Sciatic nerve (tissue), 2 donors: ENCODE measurements at regions not wholly inside any gene's neighbourhood (a gene's known extent, or its start where the extent isn't known, plus 50 kb on each side); places are given as distances from the start of the nearest gene placed in this dataset.
"Not testable (repeated sequence)": the region's sequence is repeated elsewhere in the genome, so short reads cannot be mapped to it uniquely, and the experiment has no call there.

ENCODE experiments used
- ATAC-seq: fragments of 200-7000 bp; cut with Tn5 transposase; one replicate; pipeline ENCODE4 v1.9.1; 2020; ENCODE audit warnings: mild to moderate bottlenecking, moderate library complexity
- DNase-seq: peaks from one replicate; pipeline ENCODE4 v3.0.0-alpha.2; 2020; ENCODE audit warnings: low spot score
- intact Hi-C: fragments of 100-400 bp; cut with DNase I; formaldehyde crosslinking; loops from one replicate; pipeline ENCODE4 v1.14.2; 2022
- donor health status: DM: no; HTN: no; CAD: no.
- donor health status: DM: no; HTN: no; CAD: no.

- intact Hi-C loops, DNase-seq, ATAC-seq: not testable (repeated sequence)
Measured at GRCh38 chr4:28038253-28038652, 1177.6 kb downstream of the STIM2 start.

- DNase-seq (no peak), ATAC-seq (no peak)
- intact Hi-C loops, result no loop called here
Measured at GRCh38 chr4:28062562-28062961, 1201.9 kb downstream of the STIM2 start.

- no peak for DNase-seq
- ATAC-seq, result no peak
- intact Hi-C loops, result no loop called here
Measured at GRCh38 chr4:28073860-28074555, 1213.4 kb downstream of the STIM2 start.

- DNase-seq (no peak), ATAC-seq (no peak)
- intact Hi-C loops, result no loop called here
Measured at GRCh38 chr4:28075401-28075956, 1214.8 kb downstream of the STIM2 start.

GRCh38 chr4:28077203-28077602, 1216.6 kb downstream of the STIM2 start:
- intact Hi-C loops, DNase-seq, ATAC-seq: not testable (repeated sequence)

- intact Hi-C loops, result no loop called here
- ATAC-seq, result no peak
- no peak for DNase-seq
Measured at GRCh38 chr4:28082686-28083390, 1222.2 kb downstream of the STIM2 start.

GRCh38 chr4:28092610-28093009, 1232.0 kb downstream of the STIM2 start:
- intact Hi-C loops, result loop anchor here (5.0 kb wide), 1 partner anchor 50 kb away; no protein-coding TSS in a partner anchor
- ATAC-seq (no peak), DNase-seq (no peak)

- ATAC-seq (no peak), DNase-seq (no peak)
- intact Hi-C loops, result loop anchor here (5.0 kb wide), 1 partner anchor 51 kb away; no protein-coding TSS in a partner anchor
Measured at GRCh38 chr4:28093071-28093470, 1232.4 kb downstream of the STIM2 start.

GRCh38 chr4:28101583-28101982, 1240.9 kb downstream of the STIM2 start:
- intact Hi-C loops, result no loop called here
- ATAC-seq, result no peak
- no peak for DNase-seq

GRCh38 chr4:28105271-28105859, 1244.7 kb downstream of the STIM2 start:
- intact Hi-C loops, result no loop called here
- ATAC-seq, result no peak

GRCh38 chr4:28106155-28106554, 1245.5 kb downstream of the STIM2 start:
- intact Hi-C loops, result no loop called here
- no peak for DNase-seq
- no peak for ATAC-seq

More at GRCh38 chr4:28105271-28105859, 1244.7 kb downstream of the STIM2 start:
- DNase-seq, result no peak

- intact Hi-C loops, result no loop called here
- ATAC-seq (no peak), DNase-seq (no peak)
Measured at GRCh38 chr4:28109801-28110200, 1249.2 kb downstream of the STIM2 start.

- intact Hi-C loops, ATAC-seq, DNase-seq: not testable (repeated sequence)
Measured at GRCh38 chr4:28112691-28113335, 1252.2 kb downstream of the STIM2 start.

- DNase-seq, intact Hi-C loops, ATAC-seq: not testable (repeated sequence)
Measured at GRCh38 chr4:28113586-28113985, 1252.9 kb downstream of the STIM2 start.

GRCh38 chr4:28116526-28117083, 1256.0 kb downstream of the STIM2 start:
- intact Hi-C loops, DNase-seq, ATAC-seq: not testable (repeated sequence)

GRCh38 chr4:28117084-28117682, 1256.5 kb downstream of the STIM2 start:
- intact Hi-C loops, result no loop called here
- ATAC-seq (no peak), DNase-seq (no peak)

GRCh38 chr4:28146191-28146590, 1285.5 kb downstream of the STIM2 start:
- no peak for DNase-seq

GRCh38 chr4:28148221-28148620, 1287.6 kb downstream of the STIM2 start:
- ATAC-seq (no peak), DNase-seq (no peak)
- intact Hi-C loops, result no loop called here

More at GRCh38 chr4:28146191-28146590, 1285.5 kb downstream of the STIM2 start:
- intact Hi-C loops, result no loop called here
- ATAC-seq, result no peak
